HG03045 (cell line): ENCODE measurements at regions not wholly inside any gene's neighbourhood (a gene's known extent, or its start where the extent isn't known, plus 50 kb on each side); places are given as distances from the start of the nearest gene placed in this dataset.

Experiments used
- ATAC-seq: cut with Tn5 transposase; IDR thresholded peaks from one replicate; pipeline ENCODE4 v1.9.1; 2021; ENCODE audit warnings: mild to moderate bottlenecking, moderate library complexity; ENCODE audit not compliant: unreplicated experiment

DNA sequence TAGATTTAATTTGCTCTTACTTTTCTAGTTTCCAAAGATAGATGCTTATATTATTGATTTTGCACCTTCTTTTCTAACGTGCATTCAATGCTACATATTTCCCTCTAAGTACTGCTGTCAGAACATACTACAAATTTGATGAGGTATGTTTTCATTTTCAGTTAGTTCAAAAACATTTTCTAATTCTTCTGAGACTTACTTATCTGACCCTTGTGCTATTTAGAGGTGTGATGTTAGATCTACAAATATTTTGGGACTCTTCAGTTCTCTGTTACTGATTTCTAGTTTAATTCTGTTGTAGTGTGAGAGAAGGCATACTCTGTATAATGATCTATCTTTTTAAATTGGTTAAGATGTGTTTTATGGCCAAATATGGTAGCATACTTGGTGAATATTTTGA lies 97.8 kb upstream of the TMEM168 start:
- no peak for ATAC-seq

DNA sequence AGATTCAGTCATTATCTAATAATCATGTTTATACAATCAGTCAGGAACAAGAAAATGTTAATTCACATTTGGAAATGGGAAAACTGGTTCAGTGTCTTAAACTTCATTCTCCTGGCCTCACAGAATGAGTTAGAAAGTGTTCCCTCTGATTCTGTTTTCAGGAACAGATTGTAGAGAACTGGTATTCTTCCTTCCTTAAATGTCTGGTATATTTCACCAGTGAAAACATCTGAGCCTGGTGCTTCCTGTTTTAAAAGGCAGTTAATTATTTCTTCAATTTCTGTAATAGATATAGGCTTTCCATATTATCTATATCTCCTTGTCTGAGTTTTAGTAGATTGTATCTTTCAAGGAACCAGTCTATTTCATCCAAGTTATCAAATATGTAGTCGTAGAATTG lies 97.1 kb upstream of the TMEM168 start:
- ATAC-seq = no peak

DNA sequence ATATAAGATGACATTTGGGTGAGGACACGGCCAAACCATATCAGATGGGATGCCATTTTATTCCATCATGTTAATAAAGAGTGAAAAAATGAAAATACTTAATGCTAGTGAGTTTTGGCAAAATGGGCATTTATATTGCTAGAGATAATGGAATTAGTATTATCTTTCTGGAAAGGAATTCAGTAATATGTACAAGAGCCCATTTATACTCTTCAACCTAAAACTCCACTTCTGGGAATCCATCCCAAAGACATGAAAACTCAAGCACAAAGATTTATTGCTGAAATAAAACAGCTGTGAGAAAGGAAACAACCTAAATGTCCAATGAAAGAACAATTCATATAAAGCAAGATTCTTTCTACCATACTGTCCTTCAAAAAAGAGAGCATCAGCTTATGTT lies 96.0 kb upstream of the TMEM168 start:
- ATAC-seq = no peak

DNA sequence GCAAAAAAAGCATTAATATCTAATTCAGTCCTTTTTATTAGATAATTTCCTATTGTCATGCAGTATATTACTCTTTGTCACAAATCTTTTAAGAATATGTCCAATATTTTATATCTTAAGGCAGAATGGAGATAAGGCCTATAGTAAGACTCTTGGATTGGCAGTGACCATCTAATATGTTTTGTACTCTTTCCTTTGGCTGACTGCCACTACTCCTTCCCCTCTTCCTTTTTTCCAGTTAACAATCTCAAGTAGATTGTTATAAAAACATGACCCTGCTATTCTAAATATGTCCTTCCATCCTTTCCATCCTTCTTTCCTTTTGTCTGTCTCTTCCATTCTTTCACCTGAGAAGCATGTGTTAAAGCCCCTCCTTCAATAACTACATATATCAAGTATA lies 92.8 kb upstream of the TMEM168 start:
- ATAC-seq = no peak

DNA sequence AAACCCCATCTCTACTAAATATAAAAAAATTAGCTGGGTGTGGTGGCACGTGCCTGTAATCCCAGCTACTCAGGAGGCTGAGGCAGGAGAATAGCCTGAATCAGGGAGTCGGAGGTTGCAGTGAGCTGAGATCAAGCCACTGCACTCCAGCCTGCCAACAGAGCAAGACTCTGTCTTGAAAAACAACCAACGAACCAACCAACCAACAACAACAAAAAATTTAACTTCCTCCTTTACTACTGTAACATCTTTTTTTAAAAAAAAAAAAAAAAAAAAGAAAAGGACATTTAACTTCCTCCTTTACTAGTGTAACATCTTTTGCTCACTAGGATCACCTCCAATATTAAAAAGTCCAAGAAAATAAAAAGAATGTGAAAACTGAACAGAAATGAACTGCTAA lies 92.3 kb upstream of the TMEM168 start:
- ATAC-seq = no peak

DNA sequence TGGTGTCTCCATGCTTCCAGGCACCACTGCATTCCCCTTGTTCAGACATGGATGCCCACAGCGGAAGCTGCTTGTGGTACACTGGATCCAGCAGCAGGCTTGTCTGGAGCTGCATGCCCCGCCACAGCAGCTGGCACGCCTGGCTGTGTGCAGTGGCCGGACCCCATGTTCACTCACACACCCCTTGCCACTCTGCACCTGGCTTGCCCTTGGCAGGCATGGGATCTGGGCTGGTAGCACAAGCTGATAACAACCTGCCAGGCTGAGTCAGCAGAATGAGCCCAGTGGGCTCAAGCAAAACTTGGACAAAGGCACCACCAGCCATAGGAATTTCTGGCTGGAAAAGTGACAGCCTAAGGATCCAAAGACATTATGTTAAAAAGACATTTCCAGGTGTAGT lies 91.8 kb upstream of the TMEM168 start:
- ATAC-seq = no peak

DNA sequence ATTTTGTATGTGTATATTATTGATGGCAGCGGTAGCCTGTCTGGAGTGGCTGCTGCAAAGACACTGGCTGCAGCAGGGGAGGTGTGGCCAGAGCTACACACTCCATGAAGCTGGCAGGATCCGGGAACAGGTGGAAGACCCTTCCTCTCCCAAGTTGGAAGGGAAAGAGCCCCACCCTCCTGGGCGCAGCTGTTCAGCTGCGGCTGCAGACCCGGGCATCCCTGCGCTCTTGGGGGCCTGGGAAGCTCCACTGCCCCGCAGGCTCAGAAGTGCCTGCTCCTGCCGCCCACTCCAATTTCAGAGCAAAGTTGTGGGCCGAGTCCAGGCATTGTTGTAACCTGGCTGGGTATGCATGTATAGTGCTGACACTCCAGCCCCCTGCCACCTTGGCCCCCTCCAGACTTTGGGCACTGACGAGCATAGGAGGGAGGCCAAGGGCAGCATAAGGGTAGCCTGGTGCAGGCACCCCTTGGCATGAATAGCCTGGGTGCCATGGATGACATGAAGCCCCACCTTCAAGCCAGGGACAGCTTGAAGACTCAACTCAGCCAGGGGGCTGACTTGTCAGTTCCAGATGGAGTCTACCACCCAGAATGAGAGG lies 90.7 kb upstream of the TMEM168 start:
- ATAC-seq = no peak

DNA sequence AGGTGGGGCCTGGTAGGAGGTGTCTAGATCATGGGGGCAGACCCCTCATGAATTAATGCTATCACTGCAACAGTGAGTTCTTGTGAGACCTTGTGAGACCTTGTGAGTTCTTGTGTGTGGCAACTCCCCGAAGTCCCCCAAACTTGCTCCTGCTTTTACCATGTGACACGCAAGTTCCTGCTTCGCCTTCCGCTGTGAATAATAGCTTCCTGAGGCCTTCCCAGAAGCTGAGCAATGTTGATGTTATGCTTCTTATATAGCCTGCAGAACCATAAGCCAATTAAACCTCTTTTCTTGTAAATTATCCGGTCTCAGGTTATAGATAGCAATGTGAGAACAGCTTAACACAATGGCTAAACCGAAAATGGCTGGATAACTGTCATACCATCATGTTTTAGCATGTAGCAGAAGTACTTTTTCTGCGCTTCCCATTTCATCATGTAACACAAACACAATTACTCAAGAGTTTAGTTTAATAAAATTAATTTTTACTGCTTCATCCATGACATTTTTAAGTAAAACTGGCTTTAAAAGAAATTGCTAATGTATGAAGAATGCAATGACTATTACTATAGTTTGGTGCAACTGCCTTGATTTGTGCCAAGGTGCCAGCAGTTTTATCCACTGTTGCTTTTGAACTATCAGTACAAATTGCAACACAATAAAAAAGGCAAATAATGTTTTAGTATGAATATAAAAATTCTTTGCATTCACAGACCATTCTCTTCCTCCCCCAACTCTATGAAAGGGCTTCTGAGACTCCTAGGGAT lies 87.7 kb upstream of the TMEM168 start:
- ATAC-seq = no peak

DNA sequence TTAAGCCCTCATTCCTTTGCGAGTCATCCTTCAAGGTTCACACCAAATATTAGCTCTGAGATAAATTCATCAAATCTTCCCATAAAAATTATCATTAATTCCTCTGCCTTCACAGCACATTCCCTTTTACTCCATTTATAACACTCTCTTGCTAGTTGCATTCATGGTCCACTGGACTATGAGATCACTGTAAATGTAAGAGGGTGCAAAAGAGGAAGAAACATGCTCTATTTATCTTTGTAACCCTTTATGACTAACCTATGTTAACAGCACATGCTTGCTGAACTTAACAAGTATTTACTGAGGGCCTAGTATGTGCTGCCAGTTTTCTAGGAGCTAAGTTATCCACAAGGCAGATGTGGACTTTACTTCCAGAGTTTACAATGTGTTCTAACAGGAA lies 86.7 kb upstream of the TMEM168 start:
- ATAC-seq = no peak

DNA sequence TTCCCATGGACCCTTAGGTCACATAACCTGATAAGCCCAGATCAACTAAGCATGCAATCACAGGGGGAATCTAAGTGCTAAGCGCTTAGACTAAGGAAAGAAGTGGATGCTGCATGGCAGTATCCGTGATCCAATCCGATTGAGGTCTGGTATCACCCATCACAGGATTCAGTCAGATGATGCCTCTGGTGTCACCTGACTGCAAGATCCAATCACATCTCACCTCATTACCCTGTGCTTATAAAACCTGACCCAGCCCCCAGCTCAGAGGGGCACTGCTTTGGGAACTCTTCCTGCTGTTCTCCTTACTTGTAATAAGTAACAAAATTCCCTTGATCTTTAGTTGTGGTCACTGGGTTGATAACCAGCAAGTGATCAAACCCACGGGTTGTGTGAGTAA lies 84.7 kb upstream of the TMEM168 start:
- no peak for ATAC-seq

DNA sequence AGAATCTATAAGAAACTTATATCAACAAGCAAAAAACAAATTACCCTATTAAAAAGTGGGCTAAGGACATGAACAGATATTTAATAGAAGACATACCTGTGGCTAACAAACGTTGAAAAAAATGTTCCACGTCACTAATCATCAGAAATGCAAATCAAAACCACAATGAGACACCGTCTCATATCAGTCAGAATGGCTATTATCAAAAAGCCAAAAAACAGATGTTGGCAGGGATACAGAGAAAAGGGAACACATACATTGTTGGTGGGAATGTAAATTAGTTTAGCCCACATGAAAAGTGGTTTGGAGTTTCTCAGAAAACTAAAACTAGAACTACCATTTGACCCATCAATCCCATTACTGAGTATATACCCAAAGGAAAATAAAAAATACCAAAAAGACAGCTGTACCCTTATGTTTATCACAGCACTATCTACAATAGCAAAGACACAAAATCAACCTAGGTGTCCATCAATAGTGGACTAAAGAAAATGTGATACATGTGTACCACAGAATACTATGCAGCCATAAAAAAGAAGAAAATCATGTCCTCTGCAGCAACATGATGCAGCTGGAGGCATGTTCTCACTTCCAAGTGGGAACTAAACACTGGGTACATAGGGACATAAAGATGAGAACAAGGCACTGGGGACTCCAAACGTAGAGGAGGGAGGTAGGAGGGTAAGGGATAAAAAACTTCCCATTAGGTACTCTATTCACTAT lies 83.8 kb upstream of the TMEM168 start:
- ATAC-seq = peak; percentile 54

DNA sequence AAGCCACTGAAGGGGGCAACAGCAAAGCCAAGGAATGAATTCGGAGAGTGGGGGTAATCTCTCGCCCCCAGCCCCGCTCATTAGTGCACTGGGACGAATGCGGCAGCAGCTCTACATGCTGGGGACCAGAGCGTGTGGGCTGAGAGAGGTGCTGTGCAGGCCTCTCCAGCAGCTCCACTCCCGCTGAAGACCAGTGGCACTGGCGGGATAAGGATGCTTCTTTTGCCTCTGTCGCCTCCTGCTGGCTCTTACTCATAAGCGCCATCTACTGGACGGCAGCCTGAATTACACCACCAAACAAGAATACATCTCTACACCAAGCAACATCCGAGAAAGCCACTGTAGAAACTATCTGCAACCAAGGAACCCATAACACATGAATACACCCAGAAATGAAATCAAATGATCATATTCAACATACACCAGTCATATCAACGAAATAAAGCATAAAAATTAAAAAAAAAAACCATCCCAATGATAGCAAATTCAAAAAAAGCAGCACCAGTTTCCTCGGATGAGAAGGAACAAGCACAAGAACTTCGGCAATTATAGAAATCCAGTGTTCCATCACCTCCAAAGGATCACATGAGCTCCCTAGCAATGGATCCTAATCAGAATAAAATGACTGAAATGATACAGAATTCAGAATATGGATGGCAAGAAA lies 79.0 kb upstream of the TMEM168 start:
- ATAC-seq = no peak

DNA sequence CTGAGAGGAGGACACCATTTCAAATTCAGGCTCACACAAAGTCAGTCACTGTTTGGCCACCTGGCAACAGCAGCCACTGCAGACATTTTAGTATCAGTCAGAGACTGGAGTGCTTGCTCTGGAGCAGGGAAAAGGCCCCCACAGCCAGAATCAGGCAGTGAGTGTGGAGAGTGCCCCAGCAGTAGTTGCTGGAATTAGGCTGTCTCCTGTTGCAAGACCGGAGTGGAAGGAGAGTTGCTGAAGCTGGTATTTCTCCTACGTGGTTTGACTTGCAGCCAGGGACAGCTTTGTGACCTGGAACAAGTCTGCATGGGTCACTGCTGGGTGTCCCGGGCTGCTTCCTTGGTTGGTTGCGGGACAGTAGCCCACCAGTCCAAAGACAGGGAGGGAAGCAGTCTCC lies 78.4 kb upstream of the TMEM168 start:
- no peak for ATAC-seq

DNA sequence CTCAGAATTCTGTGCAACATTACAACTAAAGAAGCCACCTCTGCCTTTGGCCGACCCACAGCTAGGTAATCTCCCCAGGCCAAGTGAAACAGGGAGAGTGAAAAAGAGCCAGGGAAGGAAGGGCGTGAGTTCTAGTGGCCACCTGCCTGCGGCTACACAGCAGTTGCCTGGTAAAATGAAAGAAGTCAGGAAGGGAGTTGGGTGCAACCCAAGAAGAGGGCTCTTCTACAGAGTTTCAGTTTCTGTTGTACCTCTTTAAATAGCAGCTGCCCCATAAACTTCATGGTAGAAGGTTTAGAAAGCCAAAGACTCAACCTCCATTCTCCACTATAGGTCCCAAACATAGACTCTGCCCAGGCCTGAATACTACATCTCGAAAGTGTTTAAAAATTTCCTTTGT lies 76.2 kb upstream of the TMEM168 start:
- ATAC-seq = peak; percentile 99

DNA sequence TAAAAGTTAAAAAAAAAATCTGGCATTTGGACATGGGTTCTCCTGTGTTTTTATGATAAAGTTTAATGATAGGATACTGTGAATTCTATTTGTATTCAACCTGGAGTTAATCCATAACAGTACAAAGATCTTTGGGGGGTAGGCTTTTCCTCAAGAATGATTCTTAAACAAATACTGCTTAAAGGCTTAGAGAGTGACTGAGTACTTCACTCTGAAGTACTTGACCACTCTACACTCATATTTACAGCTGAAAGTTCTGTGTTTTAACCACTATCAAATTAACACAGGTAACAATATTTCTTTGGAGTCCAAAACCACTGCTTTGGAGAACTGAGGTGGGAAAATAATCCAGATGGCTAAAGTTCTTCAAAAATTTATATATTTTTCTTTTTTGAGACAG lies 74.2 kb upstream of the TMEM168 start:
- no peak for ATAC-seq

DNA sequence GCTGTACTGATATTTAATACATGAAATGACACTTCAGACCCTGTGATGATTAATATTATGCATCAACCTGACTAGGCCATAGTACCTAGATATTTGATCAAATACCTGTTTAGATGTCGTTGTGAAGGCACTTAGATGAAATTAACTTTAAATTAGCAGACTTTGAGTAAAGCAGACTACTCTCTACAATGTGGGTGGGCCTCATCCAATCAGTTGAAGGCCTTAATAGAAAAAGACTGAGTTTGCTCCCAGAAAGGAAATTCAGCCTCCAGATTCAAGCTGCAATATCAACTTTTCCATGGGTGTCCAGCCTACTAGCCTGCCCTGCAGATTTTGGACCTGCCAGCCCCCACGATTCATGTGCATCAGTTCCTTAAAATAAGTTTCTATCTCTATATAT lies 68.6 kb upstream of the TMEM168 start:
- ATAC-seq = no peak

DNA sequence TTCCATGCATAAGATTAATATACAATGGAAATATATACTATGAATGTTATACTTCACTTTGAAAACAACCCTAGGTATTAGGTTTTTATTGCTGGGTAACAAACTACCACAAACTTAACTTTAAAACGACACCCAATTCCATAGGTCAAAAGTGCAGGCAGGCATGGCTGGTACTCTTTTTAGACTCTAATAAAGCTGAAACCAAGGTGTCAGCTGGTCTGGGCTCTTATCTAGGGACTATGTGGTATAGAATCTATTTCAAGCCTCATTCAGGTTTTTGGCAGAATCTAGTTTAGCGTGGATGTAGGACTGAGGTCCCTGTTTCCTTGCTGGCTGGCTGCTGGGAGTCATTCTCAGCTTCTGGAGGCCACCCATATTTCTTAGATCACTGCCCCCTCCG lies 65.0 kb upstream of the TMEM168 start:
- no peak for ATAC-seq

DNA sequence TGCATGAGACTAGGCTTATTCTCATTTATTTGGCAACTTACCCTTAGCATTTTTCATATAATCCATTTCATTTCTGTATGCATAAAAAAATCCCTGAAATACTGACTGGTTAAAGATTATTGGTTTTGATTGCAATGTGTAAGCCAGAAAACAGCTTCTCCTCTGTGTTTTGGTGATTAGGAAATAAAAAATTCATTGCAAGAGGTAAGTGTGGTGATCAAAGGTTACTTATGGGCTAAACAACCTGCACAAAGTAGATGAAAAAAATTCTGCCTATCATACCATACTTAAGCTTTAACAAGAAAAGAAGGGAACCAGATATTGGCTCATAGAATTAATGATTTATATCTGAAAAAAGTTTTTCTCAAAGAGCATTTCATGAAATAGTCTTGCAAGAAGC lies 64.0 kb upstream of the TMEM168 start:
- no peak for ATAC-seq

DNA sequence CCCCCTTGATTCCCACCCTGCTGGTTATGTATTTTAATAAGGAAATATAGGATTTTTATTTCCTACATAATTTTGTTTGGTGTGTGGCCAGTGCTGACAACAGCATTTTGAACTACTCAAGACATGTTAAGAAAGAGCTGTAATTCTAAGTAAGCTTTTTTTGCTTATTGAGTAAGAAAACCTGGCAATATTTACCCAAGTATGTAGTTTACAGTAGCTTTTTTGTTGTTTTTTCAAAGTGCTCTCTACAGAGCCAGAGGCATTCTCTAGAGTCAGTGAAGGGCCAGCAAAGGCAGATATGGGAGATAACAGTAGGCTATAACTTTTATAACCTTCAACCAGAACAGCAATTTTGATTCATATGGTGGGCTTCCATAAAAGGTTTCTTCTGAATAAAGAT lies 63.2 kb upstream of the TMEM168 start:
- ATAC-seq = no peak

DNA sequence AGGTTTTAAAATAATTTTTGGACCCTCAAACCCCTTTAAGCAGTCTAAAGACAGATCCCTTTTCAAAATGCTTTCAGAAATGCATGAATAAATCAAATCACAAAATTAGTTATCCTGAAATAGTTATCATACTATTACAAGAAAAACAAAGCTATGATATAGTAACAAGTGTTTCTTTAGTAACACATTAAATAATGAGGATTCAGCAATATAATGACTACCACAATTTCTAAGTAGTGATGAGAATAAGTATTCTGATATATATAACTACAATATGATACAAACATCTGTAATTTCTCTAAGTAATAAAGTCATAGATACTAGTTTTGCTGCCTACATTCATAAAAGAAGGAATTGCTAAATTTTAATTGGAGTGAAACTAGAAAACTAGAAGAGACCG lies 53.0 kb upstream of the TMEM168 start:
- no peak for ATAC-seq
